OCI-LY7 (cell line): ENCODE measurements at regions not wholly inside any gene's neighbourhood (a gene's known extent, or its start where the extent isn't known, plus 50 kb on each side); places are given as distances from the start of the nearest gene placed in this dataset.

ENCODE experiments used
- EZH2phosphoT487 ChIP-seq: fragments of 200-600 bp; sonication (generic); IDR thresholded peaks from 2 replicates; pipeline ENCODE4 v1.6.1; 2018; ENCODE audit warnings: low read depth, borderline replicate concordance, mild to moderate bottlenecking, mixed run types, antibody characterized with exemption, low read length, moderate library complexity, mixed read lengths
- TF ChIP-seq, protein P1 (sequence below): fragments of 200-600 bp; sonication (generic); conservative IDR thresholded peaks from 2 replicates; pipeline ENCODE4 v1.5.1; 2014; ENCODE audit warnings: mild to moderate bottlenecking, antibody characterized with exemption, low read length, moderate library complexity, mixed read lengths

DNA sequence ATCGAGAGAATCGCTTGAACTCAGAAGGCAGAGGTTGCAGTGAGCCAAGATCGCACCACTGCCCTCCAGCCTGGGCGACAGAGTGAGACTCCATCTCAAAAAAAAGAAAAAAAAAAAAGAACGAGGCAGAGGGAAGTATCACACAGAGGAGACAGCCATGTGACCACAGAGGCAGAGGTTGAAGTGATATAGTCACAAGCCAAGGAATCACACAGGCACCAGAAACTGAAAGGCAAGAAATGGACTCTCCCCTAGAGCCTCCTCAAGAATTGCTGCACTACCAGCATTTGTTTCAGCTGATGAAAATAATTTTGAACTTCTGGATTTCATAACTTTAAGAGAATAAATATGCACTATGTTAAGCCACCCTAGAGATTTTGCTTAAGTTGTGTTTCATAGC, 459.6 kb downstream of the PTPRC start:
- TF ChIP-seq, protein P1, sequence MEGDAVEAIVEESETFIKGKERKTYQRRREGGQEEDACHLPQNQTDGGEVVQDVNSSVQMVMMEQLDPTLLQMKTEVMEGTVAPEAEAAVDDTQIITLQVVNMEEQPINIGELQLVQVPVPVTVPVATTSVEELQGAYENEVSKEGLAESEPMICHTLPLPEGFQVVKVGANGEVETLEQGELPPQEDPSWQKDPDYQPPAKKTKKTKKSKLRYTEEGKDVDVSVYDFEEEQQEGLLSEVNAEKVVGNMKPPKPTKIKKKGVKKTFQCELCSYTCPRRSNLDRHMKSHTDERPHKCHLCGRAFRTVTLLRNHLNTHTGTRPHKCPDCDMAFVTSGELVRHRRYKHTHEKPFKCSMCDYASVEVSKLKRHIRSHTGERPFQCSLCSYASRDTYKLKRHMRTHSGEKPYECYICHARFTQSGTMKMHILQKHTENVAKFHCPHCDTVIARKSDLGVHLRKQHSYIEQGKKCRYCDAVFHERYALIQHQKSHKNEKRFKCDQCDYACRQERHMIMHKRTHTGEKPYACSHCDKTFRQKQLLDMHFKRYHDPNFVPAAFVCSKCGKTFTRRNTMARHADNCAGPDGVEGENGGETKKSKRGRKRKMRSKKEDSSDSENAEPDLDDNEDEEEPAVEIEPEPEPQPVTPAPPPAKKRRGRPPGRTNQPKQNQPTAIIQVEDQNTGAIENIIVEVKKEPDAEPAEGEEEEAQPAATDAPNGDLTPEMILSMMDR = no peak
- no peak for TF ChIP-seq EZH2phosphoT487
